ENCODE measurements at regions not wholly inside any gene's neighbourhood (a gene's known extent, or its start where the extent isn't known, plus 50 kb on each side); places are given as distances from the start of the nearest gene placed in this dataset.

- H4K91ac ChIP-seq (ENCODE audit: insufficient read length, low read depth, low read length) = no peak overlapping the region
- peaks cover 4% of the 10 kb centered on the region; the same call in 1 of the 2 replicates for H3K4me1 ChIP-seq (ENCODE audit: insufficient read depth, low read length)
- H3K4ac ChIP-seq (ENCODE audit: low read depth, low read length) = no peak overlapping the region
- H2BK120ac ChIP-seq (ENCODE audit: low read depth, low read length, poor library complexity, severe bottlenecking) = no peak overlapping the region
- TF ChIP-seq, protein P1, sequence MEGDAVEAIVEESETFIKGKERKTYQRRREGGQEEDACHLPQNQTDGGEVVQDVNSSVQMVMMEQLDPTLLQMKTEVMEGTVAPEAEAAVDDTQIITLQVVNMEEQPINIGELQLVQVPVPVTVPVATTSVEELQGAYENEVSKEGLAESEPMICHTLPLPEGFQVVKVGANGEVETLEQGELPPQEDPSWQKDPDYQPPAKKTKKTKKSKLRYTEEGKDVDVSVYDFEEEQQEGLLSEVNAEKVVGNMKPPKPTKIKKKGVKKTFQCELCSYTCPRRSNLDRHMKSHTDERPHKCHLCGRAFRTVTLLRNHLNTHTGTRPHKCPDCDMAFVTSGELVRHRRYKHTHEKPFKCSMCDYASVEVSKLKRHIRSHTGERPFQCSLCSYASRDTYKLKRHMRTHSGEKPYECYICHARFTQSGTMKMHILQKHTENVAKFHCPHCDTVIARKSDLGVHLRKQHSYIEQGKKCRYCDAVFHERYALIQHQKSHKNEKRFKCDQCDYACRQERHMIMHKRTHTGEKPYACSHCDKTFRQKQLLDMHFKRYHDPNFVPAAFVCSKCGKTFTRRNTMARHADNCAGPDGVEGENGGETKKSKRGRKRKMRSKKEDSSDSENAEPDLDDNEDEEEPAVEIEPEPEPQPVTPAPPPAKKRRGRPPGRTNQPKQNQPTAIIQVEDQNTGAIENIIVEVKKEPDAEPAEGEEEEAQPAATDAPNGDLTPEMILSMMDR (conservative IDR thresholded peaks at IDR 0.05) = no peak
- Mint-ChIP-seq H3K9me3 (peaks cover 0 to 3% of the 10 kb centered on the region in 2 experiments; a peak in 1 of 5 replicates), H3K36me3 (ENCODE audit: insufficient read depth in 1 of 3, low read depth in 3 of 3) (peaks cover 0 to 14% (median 6%) of the 10 kb centered on the region in 3 experiments; a peak in 5 of 7 replicates), H3K4me1 (peaks cover 35 to 44% of the 10 kb centered on the region in 2 experiments), H3K27me3 (ENCODE audit: low read depth) (peaks cover 12% of the 10 kb centered on the region), H3K4me3 (no peak overlapping the region), H3K27ac (peak overlapping the region in 1 of 3 experiments; percentile 76; a peak in 2 of 7 replicates)
- no peak overlapping the region for H2BK12ac ChIP-seq (ENCODE audit: insufficient read length, low read depth, low read length)
- H2AK5ac ChIP-seq (ENCODE audit: insufficient read length, low read length) = no peak overlapping the region
- H3K18ac ChIP-seq (ENCODE audit: insufficient read length, low read depth, low read length) = no peak overlapping the region
- no peaks in the 10 kb centered on the region for H4K20me1 ChIP-seq (ENCODE audit: control insufficient read depth, insufficient read depth, insufficient read length)
- H2BK5ac ChIP-seq (ENCODE audit: insufficient read length, low read length) = no peak overlapping the region
- WGBS (ENCODE audit: extremely low coverage, insufficient read length, low lambda C conversion rate) = no CpG with 5 or more reads among the region's 3 CpGs
- H3K9me3 ChIP-seq (ENCODE audit: control insufficient read depth, low read depth, low read length) = no peaks in the 10 kb centered on the region
- DNase-seq = no peak
- H3T11ph ChIP-seq (ENCODE audit: low read length) = no peak overlapping the region
- no peak overlapping the region for H4K8ac ChIP-seq (replicated peaks; ENCODE audit: insufficient read length, low read depth, low read length)
- no peak overlapping the region for H2BK20ac ChIP-seq (ENCODE audit: low read depth, low read length, poor library complexity, severe bottlenecking)
- H2AFZ ChIP-seq (ENCODE audit: low read length) = no peak overlapping the region
- no peak overlapping the region for H3K14ac ChIP-seq (ENCODE audit: insufficient read depth, low read length)
- no peak overlapping the region for H3K27ac ChIP-seq (ENCODE audit: insufficient read length, low read depth, low read length)
- H3K23me2 ChIP-seq (ENCODE audit: insufficient read length, low read depth, low read length, poor library complexity, severe bottlenecking) = no peaks in the 10 kb centered on the region
- H2BK15ac ChIP-seq (ENCODE audit: low read depth, low read length) = no peak overlapping the region
- H3K23ac ChIP-seq (ENCODE audit: insufficient read length, low read depth, low read length) = no peak overlapping the region
- H3K9ac ChIP-seq (ENCODE audit: extremely low read depth, insufficient read length, low read length) = no peak overlapping the region
- no peaks in the 10 kb centered on the region for H3K79me2 ChIP-seq (ENCODE audit: insufficient read depth, low read length)
- no peak overlapping the region for H3K56ac ChIP-seq (ENCODE audit: insufficient read length, low read depth, low read length)
- H3K79me1 ChIP-seq (ENCODE audit: insufficient read depth, low read depth, low read length, poor library complexity, severe bottlenecking) = no peaks in the 10 kb centered on the region
- no peak overlapping the region for H3K4me2 ChIP-seq (ENCODE audit: insufficient read depth, insufficient read length, low read length)
- H3K27me3 ChIP-seq (ENCODE audit: insufficient read depth, low read length) = no peaks in the 10 kb centered on the region
- no peak overlapping the region for H4K5ac ChIP-seq (ENCODE audit: insufficient read length, low read depth, low read length)
Observed at GRCh38 chr1:38451541-38451993, 405.0 kb upstream of the POU3F1 start.

Measured in H9 (cell line).